SK-N-MC (cell line): ENCODE measurements at regions not wholly inside any gene's neighbourhood (a gene's known extent, or its start where the extent isn't known, plus 50 kb on each side); places are given as distances from the start of the nearest gene placed in this dataset.

Experiments used
- EZH2 ChIP-seq: fragments of 200-600 bp; sonication (generic); IDR thresholded peaks from one replicate; pipeline ENCODE4 v1.6.1; 2017; ENCODE audit warnings: antibody characterized with exemption
- POLR2AphosphoS5 ChIP-seq: IDR thresholded peaks from 2 replicates; pipeline ENCODE4 v1.6.1; 2012; ENCODE audit warnings: mild to moderate bottlenecking, low read depth, low read length, borderline replicate concordance

DNA sequence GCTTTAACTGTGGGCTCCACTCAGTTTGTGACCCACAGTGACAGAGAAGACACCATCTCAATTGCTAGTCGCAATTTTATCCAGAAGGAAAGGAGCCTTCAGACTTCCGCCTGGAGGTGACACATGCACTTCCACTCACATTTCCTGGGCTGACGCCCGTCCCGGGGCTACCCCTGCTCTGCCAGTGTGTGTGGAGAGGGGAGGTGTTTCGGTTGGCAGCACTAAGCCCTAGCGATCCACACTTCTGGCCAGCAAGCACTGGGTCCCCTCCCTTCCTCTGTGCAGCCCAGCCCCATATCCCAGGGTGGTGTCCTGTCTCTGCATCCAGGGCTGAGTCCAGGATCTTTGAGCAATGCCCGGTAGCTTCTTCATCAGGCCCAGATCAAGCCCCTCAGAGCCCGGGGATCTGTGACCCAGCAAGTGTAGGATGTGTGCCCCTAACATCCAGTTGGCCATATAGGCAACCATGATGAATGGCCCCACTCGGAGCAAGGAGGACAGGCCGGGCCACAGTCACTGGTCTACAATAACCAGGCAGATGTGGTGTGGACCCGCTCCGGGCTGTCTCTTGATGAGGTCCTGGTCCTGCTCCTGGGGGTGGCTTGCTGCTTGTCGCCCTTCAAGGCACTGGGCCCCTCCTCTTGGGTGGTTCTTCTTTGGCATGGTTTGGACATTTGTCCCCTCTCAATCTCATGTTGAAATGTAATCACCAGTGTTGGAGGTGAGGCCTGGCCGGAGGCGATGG lies 141.9 kb upstream of the SPACA7 start:
- TF ChIP-seq POLR2AphosphoS5: no peak
- no peak for TF ChIP-seq EZH2
